ENCODE measurements at regions not wholly inside any gene's neighbourhood (a gene's known extent, or its start where the extent isn't known, plus 50 kb on each side); places are given as distances from the start of the nearest gene placed in this dataset.

- Histone ChIP-seq H3K9me1 (ENCODE audit: insufficient read depth, low read length) (peaks cover 9% of the 10 kb centered on the region), H3K56ac (ENCODE audit: extremely low read depth, insufficient read depth, low read length) (no peak overlapping the region), H2BK5ac (ENCODE audit: low read depth, low read length, poor library complexity, severe bottlenecking) (no peak overlapping the region), H3K79me1 (ENCODE audit: low read depth in 1 of 2, low read length in 2 of 2) (no peaks in the 10 kb centered on the region), H3K4me2 (ENCODE audit: low read depth, low read length) (no peak overlapping the region), H3K9ac (ENCODE audit: low read depth, low read length) (no peak overlapping the region), H4K20me1 (ENCODE audit: insufficient read depth, low read length) (no peaks in the 10 kb centered on the region), H3K4me1 (ENCODE audit: control insufficient read depth, insufficient read depth, low read length) (peaks cover 7% of the 10 kb centered on the region), H3K36me3 (ENCODE audit: control insufficient read depth, insufficient read depth, low read length) (no peaks in the 10 kb centered on the region), H2AK9ac (replicated peaks; ENCODE audit: low read depth, low read length, poor library complexity) (no peak overlapping the region), H2BK15ac (ENCODE audit: low read depth, low read length) (no peak overlapping the region), H4K91ac (ENCODE audit: insufficient read depth, low read depth, low read length) (no peak overlapping the region), H2AFZ (replicated peaks; ENCODE audit: low read length, poor library complexity) (no peak overlapping the region), H3K27me3 (ENCODE audit: control insufficient read depth, insufficient read depth, low read length) (peaks cover 21% of the 10 kb centered on the region), H3K23ac (ENCODE audit: low read depth, low read length) (no peak overlapping the region), H3K27ac (ENCODE audit: insufficient read depth, low read length) (no peak overlapping the region), H2AK5ac (ENCODE audit: low read depth, low read length) (no peak overlapping the region), H3K9me3 (ENCODE audit: control insufficient read depth, insufficient read depth, low read length) (no peaks in the 10 kb centered on the region), H2BK20ac (ENCODE audit: low read depth, low read length) (peak overlapping the region; percentile 14; the same call in 1 of the 2 replicates), H3K4ac (ENCODE audit: low read depth, low read length) (no peak overlapping the region), H2BK120ac (ENCODE audit: low read depth, low read length) (no peak overlapping the region), H4K5ac (ENCODE audit: low read depth, low read length) (no peak overlapping the region), H3K18ac (ENCODE audit: low read depth, low read length) (no peak overlapping the region), H4K8ac (ENCODE audit: low read depth in 2 of 2, low read length in 2 of 2) (no peak overlapping the region), H3K4me3 (ENCODE audit: insufficient read depth, low read depth, low read length) (no peak overlapping the region), H3K14ac (replicated peaks; ENCODE audit: low read depth, low read length) (no peak overlapping the region)
- ATAC-seq (ENCODE audit: low read depth) (no peak), DNase-seq (no peak)
- intact Hi-C loops (cut with micrococcal nuclease), result loop anchor here (2.0 to 5.0 kb wide), 2 partner anchors 176 to 215 kb away; no protein-coding TSS in a partner anchor
- in situ Hi-C loops (cut with MboI; ENCODE audit: low sequenced_read_pairs), result loop anchor here (5.0 to 10.0 kb wide), 2 partner anchors 179 to 219 kb away; no protein-coding TSS in a partner anchor
- ChIA-PET CTCF (interaction anchor here (1.2 to 4.2 kb wide), 4 partner anchors 10 to 216 kb away, joined by 3 to 45 read pairs (median 6); no protein-coding TSS in a partner anchor), POLR2A (ENCODE audit: unreplicated experiment) (no interaction called here)
- BruUV-seq (replicated peaks), result no TSS peak
- WGBS, 2 experiments (ENCODE audit: extremely low coverage in 2 of 2, insufficient read length in 1 of 2), result no CpG with 5 or more reads among the region's 7 CpGs
- dilution Hi-C loops (cut with HindIII; ENCODE audit: low sequenced_read_pairs, unreplicated experiment), result no loop called here
- TF ChIP-seq POLR2A (IDR thresholded peaks at IDR 0.05; ENCODE audit: low read depth, low read length) (no peak), NFE2L2 (IDR thresholded peaks at IDR 0.05; ENCODE audit: low read depth, low read length) (no peak), FOS (IDR thresholded peaks at IDR 0.05; ENCODE audit: low read depth, low read length) (no peak), MAZ (IDR thresholded peaks at IDR 0.05; ENCODE audit: borderline replicate concordance, low read depth, low read length) (no peak), USF2 (IDR thresholded peaks at IDR 0.05; ENCODE audit: low read depth, low read length) (no peak), CEBPB (IDR thresholded peaks at IDR 0.05; ENCODE audit: low read depth, low read length) (no peak), BHLHE40 (IDR thresholded peaks at IDR 0.05; ENCODE audit: low read depth, low read length) (no peak), RCOR1 (IDR thresholded peaks at IDR 0.05; ENCODE audit: insufficient replicate concordance, low read length) (no peak), CHD1 (IDR thresholded peaks at IDR 0.05; ENCODE audit: low read depth, low read length) (no peak), RFX5 (IDR thresholded peaks at IDR 0.05; ENCODE audit: low read depth, low read length) (no peak), MXI1 (IDR thresholded peaks at IDR 0.05; ENCODE audit: borderline replicate concordance, low read depth, low read length) (no peak), MAFK (IDR thresholded peaks at IDR 0.05; ENCODE audit: low read depth, low read length) (no peak), RAD21 (IDR thresholded peaks at IDR 0.05; ENCODE audit: low read length) (no peak), SMC3 (IDR thresholded peaks at IDR 0.05; ENCODE audit: low read depth, low read length) (no peak), CTCF (conservative IDR thresholded peaks at IDR 0.05; ENCODE audit: low read depth, low read length) (no peak)
Observed at GRCh38 chr3:139113231-139113992, 68.7 kb upstream of the PRR23C start.

Data from IMR-90 (cell line).